GM12892 (cell line): ENCODE measurements at regions not wholly inside any gene's neighbourhood (a gene's known extent, or its start where the extent isn't known, plus 50 kb on each side); places are given as distances from the start of the nearest gene placed in this dataset.

ENCODE experiments used
- POLR2A ChIP-seq: IDR thresholded peaks from 2 replicates; pipeline ENCODE4 v1.6.1; 2011; ENCODE audit warnings: low read depth, low read length, control low read depth
- POLR2AphosphoS5 ChIP-seq: IDR thresholded peaks from 2 replicates; pipeline ENCODE4 v1.6.1; 2011; ENCODE audit warnings: low read depth, low read length, control low read depth
- TAF1 ChIP-seq: IDR thresholded peaks from 2 replicates; pipeline ENCODE4 v1.6.1; 2011; ENCODE audit warnings: low read depth, mild to moderate bottlenecking, control low read depth, low read length, borderline replicate concordance

DNA sequence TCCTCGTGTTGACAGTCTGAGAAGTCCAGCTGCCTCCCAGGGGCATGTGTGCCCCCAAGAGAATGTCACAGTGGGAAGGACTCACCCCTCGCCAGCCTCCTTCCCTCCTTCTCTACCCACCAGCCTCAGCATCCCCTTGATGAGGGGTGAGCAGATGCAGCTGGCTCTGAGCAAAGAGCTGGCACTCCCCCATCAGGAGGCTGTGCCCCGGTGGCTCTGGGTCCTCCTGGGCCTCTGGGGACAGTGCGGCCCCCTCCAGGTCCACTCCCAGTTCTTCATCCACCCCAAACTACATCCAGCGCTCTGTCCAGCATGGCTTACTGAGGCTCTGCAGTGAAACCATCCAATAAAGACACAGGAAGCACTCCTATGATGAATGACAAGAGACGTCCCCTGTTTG lies 210.4 kb downstream of the BRD1 start:
- TF ChIP-seq POLR2A (no peak), TAF1 (no peak), POLR2AphosphoS5 (no peak)
